A549 (cell line): ENCODE measurements at regions not wholly inside any gene's neighbourhood (a gene's known extent, or its start where the extent isn't known, plus 50 kb on each side); places are given as distances from the start of the nearest gene placed in this dataset.
A peak's percentile ranks its signal among the peaks of the same experiment; 100 is the strongest.

Experiments used
- ATAC-seq, 2 experiments: fragments of 200-7000 bp in 1 of 2; fragments of >200 bp in 1 of 2; cut with Nextera tagmentation in 1 of 2; cut with Tn5 transposase in 1 of 2; 3 replicates each; pipeline versions ENCODE4 v1.8.0 to v1.9.1; 2018 to 2020; ENCODE audit warnings: mild to moderate bottlenecking in 1 of 2, moderate library complexity in 1 of 2
- CTCF ChIA-PET: fragments of 300-600 bp; sonication (Branson Sonifier 250); formaldehyde crosslinking; extraction: SDS; loops from one replicate; lab custom pipeline; 2021; ENCODE audit warnings: antibody characterized with exemption, inconsistent platforms; lab: Yijun Ruan, JAX
- POLR2A ChIA-PET: fragments of 350-600 bp; formaldehyde crosslinking; extraction: SDS; loops from one replicate; lab custom pipeline; 2021; ENCODE audit warnings: antibody characterized with exemption, inconsistent platforms; lab: Yijun Ruan, JAX
- DNase-seq, 2 experiments: peaks; one replicate each; pipeline versions ENCODE4 v3.0.0 to v3.0.0-alpha.2; 2011 to 2016; ENCODE audit warnings: low read depth in 1 of 2, low spot score in 1 of 2
- FAIRE-seq: peaks from 2 replicates; lab custom pipeline; 2011; peaks lifted over from hg19 to GRCh38; lab: Jason Lieb, UNC
- H3K27ac ChIP-seq, 2 experiments: fragments of >200 bp; sonication (Bioruptor Twin); formaldehyde crosslinking; 3 replicates each; pipeline ENCODE4 v1.5.1; 2016 to 2017
- H3K4me1 ChIP-seq: fragments of >200 bp; sonication (Bioruptor Twin); formaldehyde crosslinking; 3 replicates; pipeline ENCODE4 v1.6.1; 2016
- H3K4me2 ChIP-seq: fragments of >200 bp; sonication (Bioruptor Twin); formaldehyde crosslinking; 3 replicates; pipeline ENCODE4 v1.6.1; 2016
- H3K4me3 ChIP-seq: fragments of >200 bp; sonication (Bioruptor Twin); formaldehyde crosslinking; 3 replicates; pipeline ENCODE4 v1.5.1; 2016
- H3K9me3 ChIP-seq: fragments of >200 bp; sonication (Bioruptor Twin); formaldehyde crosslinking; 3 replicates; pipeline ENCODE4 v1.6.1; 2016
- CBX2 ChIP-seq: fragments of 200-600 bp; sonication (generic); IDR thresholded peaks from 2 replicates; pipeline ENCODE4 v1.6.1; 2016; ENCODE audit warnings: low read depth, mild to moderate bottlenecking, borderline replicate concordance
- EHF ChIP-seq: fragments of 250-450 bp; sonication (Bioruptor Pico); IDR thresholded peaks from 2 replicates; pipeline ENCODE4 v1.5.0; 2020; ENCODE audit warnings: mild to moderate bottlenecking
- EHMT2 ChIP-seq: fragments of 200-600 bp; sonication (generic); IDR thresholded peaks from 2 replicates; pipeline ENCODE4 v1.6.1; 2016; ENCODE audit warnings: antibody characterized with exemption, low read depth, mild to moderate bottlenecking, moderate library complexity
- EP300 ChIP-seq, 2 experiments: fragments of >200 bp; sonication (Bioruptor Twin); formaldehyde crosslinking; IDR thresholded peaks; 2 replicates in 1 of 2; 3 replicates in 1 of 2; pipeline ENCODE4 v1.6.1; 2016 to 2017
- FOSL2 ChIP-seq, 2 experiments: fragments of 450-650 bp in 1 of 2; fragments of >200 bp in 1 of 2; sonication (Bioruptor Twin) in 1 of 2; formaldehyde crosslinking; IDR thresholded peaks; 2 replicates each; pipeline versions ENCODE4 v1.5.0 to v1.6.1; 2016 to 2020; ENCODE audit warnings: mild to moderate bottlenecking in 1 of 2, moderate library complexity in 1 of 2
- FOXS1 ChIP-seq: fragments of 250-450 bp; sonication (Bioruptor Pico); IDR thresholded peaks from 2 replicates; pipeline ENCODE4 v1.5.0; 2020; ENCODE audit warnings: mild to moderate bottlenecking, moderate library complexity
- GATA3 ChIP-seq: IDR thresholded peaks from 2 replicates; pipeline ENCODE4 v1.6.1; 2012; ENCODE audit warnings: borderline replicate concordance
- HEYL ChIP-seq: fragments of 250-450 bp; sonication (Bioruptor Pico); IDR thresholded peaks from 2 replicates; pipeline ENCODE4 v1.8.0; 2021; ENCODE audit warnings: mild to moderate bottlenecking, moderate library complexity
- JUN ChIP-seq, 2 experiments: fragments of >200 bp; sonication (Bioruptor Twin); formaldehyde crosslinking; IDR thresholded peaks; 2 replicates in 1 of 2; 3 replicates in 1 of 2; pipeline ENCODE4 v1.6.1; 2016 to 2017
- KDM1A ChIP-seq: fragments of 200-600 bp; sonication (generic); IDR thresholded peaks from 2 replicates; pipeline ENCODE4 v1.6.1; 2016; ENCODE audit warnings: low read depth, mild to moderate bottlenecking
- KDM5A ChIP-seq: fragments of 200-600 bp; sonication (generic); IDR thresholded peaks from 2 replicates; pipeline ENCODE4 v1.6.1; 2016; ENCODE audit warnings: antibody characterized with exemption, mild to moderate bottlenecking
- MAFK ChIP-seq: fragments of 450-650 bp; IDR thresholded peaks from 2 replicates; pipeline ENCODE4 v1.6.1; 2014; ENCODE audit not compliant: partially characterized antibody
- MAX ChIP-seq: IDR thresholded peaks from 2 replicates; pipeline ENCODE4 v1.6.1; 2012
- NFE2L2 ChIP-seq: fragments of 150-350 bp; conservative IDR thresholded peaks from 2 replicates; pipeline ENCODE4 v1.6.1; 2014; ENCODE audit warnings: low read length
- NR3C1 ChIP-seq: fragments of >200 bp; sonication (Bioruptor Twin); formaldehyde crosslinking; IDR thresholded peaks from 3 replicates; pipeline ENCODE4 v1.6.1; 2017
- PHF8 ChIP-seq: fragments of 200-600 bp; sonication (generic); IDR thresholded peaks from 2 replicates; pipeline ENCODE4 v1.6.1; 2016; ENCODE audit warnings: low read depth, mild to moderate bottlenecking, antibody characterized with exemption, moderate library complexity, borderline replicate concordance
- POLR2AphosphoS2 ChIP-seq: conservative IDR thresholded peaks from 2 replicates; pipeline ENCODE4 v1.6.1; 2012; ENCODE audit warnings: low read length, improper control_type of control experiment, inconsistent platforms
- REST ChIP-seq: fragments of 200-600 bp; sonication (generic); IDR thresholded peaks from 2 replicates; pipeline ENCODE4 v1.6.1; 2016; ENCODE audit warnings: antibody characterized with exemption, mild to moderate bottlenecking, moderate library complexity
- RNF2 ChIP-seq: fragments of 200-600 bp; sonication (generic); IDR thresholded peaks from 2 replicates; pipeline ENCODE4 v1.6.1; 2016; ENCODE audit warnings: low read depth, mild to moderate bottlenecking, antibody characterized with exemption, moderate library complexity, borderline replicate concordance
- WGBS: methylation state at CpG from one replicate; pipeline ENCODE4 v1.1.6; 2017; ENCODE audit errors: missing lambda C conversion rate; 5-methylcytosine and 5-hydroxymethylcytosine counted together
- TF ChIP-seq, protein P1 (sequence below): fragments of >200 bp; sonication (Bioruptor Twin); formaldehyde crosslinking; IDR thresholded peaks from 2 replicates; pipeline ENCODE4 v1.6.1; 2016
- TF ChIP-seq, protein P2 (sequence below): fragments of >200 bp; sonication (Bioruptor Twin); formaldehyde crosslinking; IDR thresholded peaks from 3 replicates; pipeline ENCODE4 v1.6.1; 2016
- TF ChIP-seq, protein P3 (sequence below): IDR thresholded peaks from 2 replicates; pipeline ENCODE4 v1.6.1; 2012

GRCh38 chr5:17361331-17361730, 136.7 kb upstream of the TAF11L2 start:
- WGBS = 84% methylated on average over 4 of the region's 4 CpGs
- ATAC-seq (no peak), FAIRE-seq (no peak), DNase-seq (no peak)
- H3K4me1 ChIP-seq = peaks cover 12% of the 10 kb centered on the region
- peaks cover under 1% of the 10 kb centered on the region; the same call in 1 of the 3 replicates for H3K9me3 ChIP-seq
- TF ChIP-seq EHF (CRISPR knock-in tag) (no peak), PHF8 (no peak)
- ChIA-PET CTCF (no interaction called here), POLR2A (no interaction called here)
- H3K4me2 ChIP-seq = no peak overlapping the region
- H3K27ac ChIP-seq = no peak overlapping the region; a peak in 1 of 6 replicates
- H3K4me3 ChIP-seq = no peak overlapping the region

DNA sequence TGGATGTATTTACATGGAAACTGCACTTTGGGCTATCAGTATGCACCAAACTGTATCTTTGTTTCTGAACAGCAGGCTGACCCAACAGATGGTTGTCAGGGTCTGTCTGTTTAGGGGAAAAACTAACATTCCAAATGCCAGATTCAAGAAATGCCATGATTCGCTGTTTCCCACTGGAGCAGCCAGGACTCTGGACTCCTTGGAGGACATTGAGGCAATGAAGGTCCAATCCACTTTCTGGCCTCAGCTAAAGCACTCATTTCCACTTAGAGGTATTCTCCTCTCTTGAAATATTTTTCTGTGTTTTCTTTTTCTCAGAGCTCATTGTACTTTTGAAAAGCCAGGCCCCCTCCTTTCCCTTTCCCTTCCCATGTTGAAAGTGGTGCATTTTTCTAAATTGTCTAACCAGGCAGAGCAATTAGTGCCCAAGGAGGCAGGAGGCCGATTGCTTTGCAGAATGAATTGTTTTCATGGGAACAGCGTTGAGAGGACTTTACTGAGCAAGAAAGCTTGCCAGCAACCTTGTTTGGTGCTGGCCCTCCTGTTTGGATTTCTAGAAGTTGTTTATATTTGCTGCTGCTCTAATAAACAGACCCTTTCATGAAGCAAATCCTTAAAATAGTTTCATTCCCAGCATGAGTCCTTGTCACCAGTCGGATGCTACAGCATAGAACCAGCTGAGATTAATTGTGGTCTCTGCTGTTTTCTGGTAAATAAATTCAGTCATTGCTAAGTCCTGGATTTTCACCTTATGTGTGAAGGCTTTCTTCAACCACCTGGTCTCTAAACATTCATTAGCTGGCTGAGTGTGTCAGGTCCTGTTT, 132.8 kb upstream of the TAF11L2 start:
- no peak; a peak in 1 of 6 replicates for ATAC-seq
- H3K4me1 ChIP-seq = peaks cover 12% of the 10 kb centered on the region
- peak overlapping the region; percentile 19 to 59; a peak in 5 of 6 replicates for H3K27ac ChIP-seq
- ChIA-PET POLR2A (interaction anchor here (0.8 kb wide), 1 partner anchor 149 kb away, joined by 4 read pairs; no protein-coding TSS in a partner anchor), CTCF (interaction anchor here (2.0 kb wide), 1 partner anchor 149 kb away, joined by 8 read pairs; no protein-coding TSS in a partner anchor)
- no peak for DNase-seq
- H3K4me2 ChIP-seq = peak overlapping the region; percentile 11; the same call in 1 of the 3 replicates
- WGBS = 63% methylated on average over 4 of the region's 4 CpGs
- TF ChIP-seq, protein P1, sequence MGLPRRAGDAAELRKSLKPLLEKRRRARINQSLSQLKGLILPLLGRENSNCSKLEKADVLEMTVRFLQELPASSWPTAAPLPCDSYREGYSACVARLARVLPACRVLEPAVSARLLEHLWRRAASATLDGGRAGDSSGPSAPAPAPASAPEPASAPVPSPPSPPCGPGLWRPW = no peak
- no peak for TF ChIP-seq FOSL2 (IDR thresholded peaks at IDR 0.05)
- no peak for TF ChIP-seq FOSL2 (CRISPR knock-in tag; IDR thresholded peaks at IDR 0.05)
- TF ChIP-seq MAFK = no peak
- no peak for TF ChIP-seq EP300 (IDR thresholded peaks at IDR 0.05)
- TF ChIP-seq HEYL = no peak
- TF ChIP-seq, protein P2, sequence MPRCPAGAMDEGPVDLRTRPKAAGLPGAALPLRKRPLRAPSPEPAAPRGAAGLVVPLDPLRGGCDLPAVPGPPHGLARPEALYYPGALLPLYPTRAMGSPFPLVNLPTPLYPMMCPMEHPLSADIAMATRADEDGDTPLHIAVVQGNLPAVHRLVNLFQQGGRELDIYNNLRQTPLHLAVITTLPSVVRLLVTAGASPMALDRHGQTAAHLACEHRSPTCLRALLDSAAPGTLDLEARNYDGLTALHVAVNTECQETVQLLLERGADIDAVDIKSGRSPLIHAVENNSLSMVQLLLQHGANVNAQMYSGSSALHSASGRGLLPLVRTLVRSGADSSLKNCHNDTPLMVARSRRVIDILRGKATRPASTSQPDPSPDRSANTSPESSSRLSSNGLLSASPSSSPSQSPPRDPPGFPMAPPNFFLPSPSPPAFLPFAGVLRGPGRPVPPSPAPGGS = no peak
- no peak for TF ChIP-seq KDM5A
- TF ChIP-seq NR3C1 = no peak
- no peak for TF ChIP-seq JUN (IDR thresholded peaks at IDR 0.05)
- no peak for TF ChIP-seq MAX
- no peak for TF ChIP-seq CBX2
- no peak for TF ChIP-seq FOXS1 (CRISPR knock-in tag)
- H3K4me3 ChIP-seq = no peak overlapping the region
- no peaks in the 10 kb centered on the region for H3K9me3 ChIP-seq
- no peak for FAIRE-seq

GRCh38 chr5:17365811-17366138, 132.3 kb upstream of the TAF11L2 start:
- H3K27ac ChIP-seq = peak overlapping the region in 1 of 2 experiments; percentile 59; a peak in 3 of 6 replicates
- TF ChIP-seq KDM1A (no peak), FOSL2 (IDR thresholded peaks at IDR 0.05) (no peak), FOSL2 (CRISPR knock-in tag; IDR thresholded peaks at IDR 0.05) (peak; percentile 57), GATA3 (0 out of 2 replicates have a peak, but pooled peaks have one; percentile 28), POLR2AphosphoS2 (no peak), NFE2L2 (no peak), EHMT2 (no peak), REST (no peak), RNF2 (no peak), FOXS1 (CRISPR knock-in tag) (no peak)
- TF ChIP-seq, protein P3, sequence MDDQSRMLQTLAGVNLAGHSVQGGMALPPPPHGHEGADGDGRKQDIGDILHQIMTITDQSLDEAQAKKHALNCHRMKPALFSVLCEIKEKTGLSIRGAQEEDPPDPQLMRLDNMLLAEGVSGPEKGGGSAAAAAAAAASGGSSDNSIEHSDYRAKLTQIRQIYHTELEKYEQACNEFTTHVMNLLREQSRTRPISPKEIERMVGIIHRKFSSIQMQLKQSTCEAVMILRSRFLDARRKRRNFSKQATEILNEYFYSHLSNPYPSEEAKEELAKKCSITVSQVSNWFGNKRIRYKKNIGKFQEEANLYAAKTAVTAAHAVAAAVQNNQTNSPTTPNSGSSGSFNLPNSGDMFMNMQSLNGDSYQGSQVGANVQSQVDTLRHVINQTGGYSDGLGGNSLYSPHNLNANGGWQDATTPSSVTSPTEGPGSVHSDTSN = peak; percentile 46; the same call in 1 of the 2 replicates
- TF ChIP-seq, all 56 proteins: peak for 3
- H3K4me2 ChIP-seq = peak overlapping the region; percentile 11; the same call in 1 of the 3 replicates
- ChIA-PET POLR2A (interaction anchor here (0.8 kb wide), 1 partner anchor 149 kb away, joined by 4 read pairs; no protein-coding TSS in a partner anchor), CTCF (interaction anchor here (2.0 kb wide), 1 partner anchor 150 kb away, joined by 8 read pairs; no protein-coding TSS in a partner anchor)
- no peak for FAIRE-seq
- peak; percentile 42 to 86 for DNase-seq
- no peak overlapping the region for H3K4me3 ChIP-seq
- 52% methylated on average over 7 of the region's 7 CpGs for WGBS
- peak; percentile 88 to 96 for ATAC-seq
- no peaks in the 10 kb centered on the region for H3K9me3 ChIP-seq
- H3K4me1 ChIP-seq = peaks cover 12% of the 10 kb centered on the region
